Tibial nerve (tissue), 4 donors: ENCODE measurements at regions not wholly inside any gene's neighbourhood (a gene's known extent, or its start where the extent isn't known, plus 50 kb on each side); places are given as distances from the start of the nearest gene placed in this dataset.
"Not testable (repeated sequence)": the region's sequence is repeated elsewhere in the genome, so short reads cannot be mapped to it uniquely, and the experiment has no call there.

Experiments
- CTCF ChIP-seq, 5 experiments: fragments of 200-600 bp in 3 of 5; fragments of 450-650 bp in 2 of 5; sonication (generic) in 3 of 5; IDR thresholded peaks; one replicate each; pipeline ENCODE4 v1.5.1; 2016 to 2019; ENCODE audit warnings: antibody characterized with exemption in 5 of 5, mild to moderate bottlenecking in 3 of 5, moderate library complexity in 2 of 5
- EP300 ChIP-seq, 2 donors: sonication (generic); formaldehyde crosslinking; IDR thresholded peaks; one replicate each; pipeline ENCODE4 v1.6.1; 2017; ENCODE audit warnings: antibody characterized with exemption in 2 of 2, mild to moderate bottlenecking in 1 of 2

DNA sequence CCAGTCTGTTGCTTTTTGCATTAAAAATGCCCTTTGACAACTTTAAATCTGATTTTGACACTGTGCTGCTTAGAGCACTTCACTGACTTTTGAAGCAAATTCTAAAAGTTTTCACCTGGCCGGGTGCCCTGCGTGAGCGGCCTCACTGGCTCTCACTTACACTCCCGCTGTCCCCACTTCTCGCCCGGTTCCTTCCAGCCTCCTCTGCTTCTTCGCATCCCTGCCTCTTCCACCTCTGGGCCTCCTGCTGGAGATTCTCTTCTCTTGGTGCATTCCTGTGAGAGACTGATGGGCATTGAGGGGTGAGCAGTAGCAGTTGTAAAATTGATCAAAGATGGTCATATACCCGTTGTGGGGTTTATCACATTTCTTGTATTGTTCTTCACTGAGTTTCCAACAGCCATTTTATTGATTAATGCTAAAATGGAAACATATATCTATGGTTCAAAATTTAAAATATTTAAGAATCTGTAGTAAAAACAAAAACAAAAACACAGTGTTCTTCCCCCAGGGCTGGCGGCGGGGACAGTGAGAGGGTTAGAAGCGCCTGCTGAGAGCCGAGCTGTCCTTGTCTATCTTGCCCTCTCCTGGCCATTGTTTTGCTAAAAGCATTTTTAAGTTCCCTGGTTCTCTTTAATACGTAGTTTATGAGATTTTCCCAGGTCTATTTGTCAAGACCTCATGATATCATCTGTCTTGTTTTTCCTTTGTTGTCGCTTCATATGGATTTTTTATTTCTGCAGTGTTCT lies 160.1 kb downstream of the GOLGA8K start:
- TF ChIP-seq EP300, CTCF (IDR thresholded peaks at IDR 0.05): not testable (repeated sequence)
